GM20000 (cell line): ENCODE measurements at regions not wholly inside any gene's neighbourhood (a gene's known extent, or its start where the extent isn't known, plus 50 kb on each side); places are given as distances from the start of the nearest gene placed in this dataset.

Experiments
- DNase-seq: peaks from one replicate; pipeline ENCODE4 v3.0.0; 2012; ENCODE audit warnings: low spot score
- CTCF ChIP-seq: IDR thresholded peaks from 2 replicates; pipeline ENCODE4 v1.5.1; 2012; ENCODE audit warnings: mild to moderate bottlenecking, control low read depth; ENCODE audit errors: extremely low read depth, missing control alignments

- DNase-seq: no peak
- no peak for TF ChIP-seq CTCF
Measured at GRCh38 chr12:73274976-73275375, 1002.8 kb downstream of the TRHDE start.

- no peak for DNase-seq
- TF ChIP-seq CTCF: no peak
Measured at GRCh38 chr12:73277971-73278370, 1005.8 kb downstream of the TRHDE start.

GRCh38 chr12:73301530-73301929 lies 1029.4 kb downstream of the TRHDE start:
- TF ChIP-seq CTCF: no peak
- DNase-seq: no peak

DNA sequence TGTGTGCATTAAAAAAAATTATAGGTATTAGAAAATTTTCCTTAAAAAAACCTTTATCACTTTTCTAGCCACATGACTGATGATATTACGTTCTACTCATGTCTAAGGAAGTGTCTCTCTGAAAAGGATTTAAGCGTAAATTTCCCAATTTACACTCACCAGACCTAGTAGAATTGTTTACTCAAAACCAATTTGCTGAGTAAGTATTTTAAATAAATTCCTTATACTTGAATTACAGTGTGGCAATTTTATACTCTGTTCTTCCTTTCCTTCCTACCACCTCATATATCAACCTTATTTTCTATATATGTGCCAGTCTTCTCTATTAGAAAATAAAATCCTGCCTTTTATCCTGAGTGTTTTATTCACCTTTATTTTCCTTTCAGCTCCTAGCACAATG lies 1035.1 kb downstream of the TRHDE start:
- DNase-seq: no peak
- TF ChIP-seq CTCF: no peak

GRCh38 chr12:73308079-73308478 lies 1035.9 kb downstream of the TRHDE start:
- no peak for TF ChIP-seq CTCF
- no peak for DNase-seq

DNA sequence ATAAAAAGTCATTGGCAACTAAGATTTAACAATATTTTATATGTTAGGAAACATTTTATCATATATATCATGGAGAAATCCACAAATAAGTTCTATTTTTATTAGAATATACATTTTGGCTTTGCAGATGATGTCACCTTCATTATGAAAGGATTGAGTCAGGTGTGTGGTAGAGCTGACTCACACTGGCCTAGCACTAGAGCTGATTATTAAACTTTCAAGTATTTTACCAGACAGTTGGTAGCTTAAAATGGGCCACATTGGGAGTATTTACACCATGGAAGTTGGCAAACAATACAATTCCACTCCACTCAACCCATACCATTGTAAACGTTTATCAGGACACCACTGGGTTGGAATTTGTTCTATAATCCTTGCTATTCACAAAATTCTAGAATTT lies 1036.6 kb downstream of the TRHDE start:
- TF ChIP-seq CTCF: no peak
- DNase-seq: no peak

GRCh38 chr12:73321319-73321718 lies 1049.1 kb downstream of the TRHDE start:
- no peak for DNase-seq
- TF ChIP-seq CTCF: no peak

DNA sequence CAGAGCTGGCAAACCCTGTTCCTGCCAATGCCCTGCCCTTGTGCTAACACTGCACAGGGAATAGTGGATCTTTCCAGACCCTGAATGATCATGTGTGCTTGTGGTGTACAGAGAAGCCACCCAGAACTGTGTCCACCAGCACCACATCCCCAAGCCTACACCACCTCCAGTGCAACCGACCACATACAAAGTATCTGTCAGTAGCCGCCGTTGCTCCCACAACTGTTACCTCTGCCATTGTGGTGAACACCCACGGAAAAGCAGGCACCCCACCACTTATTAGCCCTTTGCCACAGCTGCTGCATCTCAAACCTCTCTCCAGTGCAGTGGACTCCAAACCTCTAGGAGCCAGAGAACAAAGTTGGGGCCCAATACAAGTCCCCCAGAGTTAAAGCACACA lies 1049.6 kb downstream of the TRHDE start:
- TF ChIP-seq CTCF: no peak
- no peak for DNase-seq
